ENCODE measurements at regions not wholly inside any gene's neighbourhood (a gene's known extent, or its start where the extent isn't known, plus 50 kb on each side); places are given as distances from the start of the nearest gene placed in this dataset.

- TF ChIP-seq POLR2A (IDR thresholded peaks at IDR 0.05), result no peak
- TF ChIP-seq CTCF (IDR thresholded peaks at IDR 0.05), result no peak
Observed at GRCh38 chr2:180662941-180663471, 317.4 kb upstream of the UBE2E3 start.
